DMS53 treated with DMSO at 0.1 percent for 48 hours (cell line): ENCODE measurements at regions not wholly inside any gene's neighbourhood (a gene's known extent, or its start where the extent isn't known, plus 50 kb on each side); places are given as distances from the start of the nearest gene placed in this dataset.

Experiments
- DNase-seq: peaks from one replicate; lab custom pipeline; 2025; ENCODE audit not compliant: unreplicated experiment; lab: John Stamatoyannopoulos, UW

- no peak for DNase-seq
These were observed 243.1 kb upstream of the ADARB2 start for GRCh38 chr10:1980459-1980858.

DNA sequence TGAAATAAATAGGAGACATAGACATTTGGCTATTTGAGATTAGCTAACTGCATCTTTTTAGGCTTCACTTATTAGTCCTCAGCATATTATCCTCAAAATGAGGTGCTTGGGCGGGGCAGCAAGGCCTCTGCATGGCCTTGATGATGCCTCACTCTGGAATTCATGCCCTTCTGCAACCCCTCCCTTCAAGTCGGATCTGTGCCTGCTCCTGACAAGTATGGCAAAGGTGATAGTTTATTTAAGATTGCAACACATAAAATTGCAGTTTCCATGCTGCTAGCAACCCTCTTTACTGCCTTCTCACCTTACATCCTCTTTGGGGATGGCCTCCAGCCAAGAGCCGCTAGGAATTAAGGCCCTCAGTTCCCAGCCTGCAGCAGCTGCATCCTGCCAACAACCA is 241.3 kb upstream of the ADARB2 start:
- no peak for DNase-seq

DNA sequence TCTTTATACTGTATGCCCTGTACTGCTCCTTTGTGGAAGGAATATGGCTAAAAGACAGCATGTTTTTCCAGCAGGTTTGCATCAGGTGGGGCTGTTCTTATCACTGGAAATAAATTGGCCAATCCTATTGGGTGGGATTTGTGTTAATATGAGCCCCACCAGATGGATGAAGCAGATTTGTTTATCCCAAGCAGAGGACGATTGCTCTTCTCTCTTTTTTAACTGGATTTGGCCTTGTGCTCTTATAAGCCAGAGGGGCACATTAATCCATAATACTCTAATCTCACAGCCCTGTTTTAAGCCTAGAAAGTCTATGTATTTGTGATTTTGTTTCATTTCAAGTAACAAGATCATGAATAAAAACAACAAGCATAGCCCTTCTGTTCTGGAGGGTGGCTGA is 240.1 kb upstream of the ADARB2 start:
- DNase-seq = no peak

GRCh38 chr10:1972406-1972805 is 235.1 kb upstream of the ADARB2 start:
- no peak for DNase-seq

DNA sequence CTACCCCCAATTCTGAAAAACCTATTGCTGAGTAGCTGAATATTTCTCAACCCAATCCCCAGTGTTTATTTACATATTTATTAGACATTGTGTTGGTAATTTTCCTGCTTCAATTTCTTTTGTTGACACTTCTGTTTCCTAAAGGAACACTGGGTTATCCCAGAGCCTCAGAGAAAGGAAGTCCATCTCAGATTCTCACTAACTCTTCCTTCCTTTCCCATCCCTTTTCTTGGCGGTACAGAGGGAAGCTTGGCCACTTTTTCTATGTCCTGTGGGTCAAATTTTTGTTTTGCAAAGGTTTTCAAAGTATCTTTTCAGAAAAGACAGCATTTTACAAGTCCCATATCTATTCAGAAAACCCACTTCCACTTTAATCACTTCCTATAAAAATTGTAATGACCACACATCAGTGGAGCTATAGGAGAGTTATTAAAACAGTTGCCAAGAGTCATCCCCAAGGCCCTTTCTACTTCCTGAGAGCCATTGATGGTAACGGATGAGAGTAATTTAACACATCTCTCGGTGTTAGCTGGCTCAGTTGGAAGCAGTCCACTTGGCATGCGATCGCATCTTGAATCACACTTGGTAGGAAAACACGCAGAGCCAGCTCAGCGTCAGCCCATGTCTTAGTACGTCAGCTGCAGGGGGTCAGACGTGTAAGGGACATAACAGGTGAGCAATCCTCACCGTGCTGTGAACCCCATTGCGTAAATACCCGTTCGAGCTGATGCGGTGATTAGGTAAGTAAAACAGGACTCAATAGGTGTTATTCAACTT is 231.1 kb upstream of the ADARB2 start:
- DNase-seq = no peak

DNA sequence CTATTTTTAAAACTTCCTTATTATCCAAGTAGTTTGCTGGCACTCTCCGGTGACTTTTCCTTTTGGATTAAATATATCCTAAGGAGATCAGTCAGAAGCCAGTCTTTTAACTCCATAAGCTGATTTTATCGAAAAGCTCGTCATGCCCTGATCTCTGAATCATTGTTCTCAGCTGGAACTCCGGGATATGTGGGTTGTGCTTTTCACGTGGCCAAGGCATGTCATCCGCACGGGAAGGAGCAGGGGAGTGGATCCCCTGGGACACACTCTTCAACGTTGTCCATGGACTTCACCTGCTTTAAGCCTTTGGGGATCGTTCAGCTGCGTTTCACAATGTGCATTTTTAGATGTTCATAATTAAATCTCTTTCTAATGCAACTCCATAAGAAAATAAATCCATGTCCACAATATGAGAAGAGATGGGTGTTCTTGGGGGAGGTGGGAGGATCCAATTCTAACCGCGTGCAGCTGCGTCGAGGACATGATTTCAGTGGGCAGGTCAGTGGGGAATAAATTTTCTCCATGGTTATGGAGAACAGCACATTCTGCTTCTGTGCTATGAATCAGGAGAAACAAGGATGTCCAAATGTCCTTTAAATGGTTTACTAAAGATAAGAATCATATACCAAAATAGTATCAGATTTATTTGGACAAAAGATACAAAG is 229.5 kb upstream of the ADARB2 start:
- DNase-seq = no peak

DNA sequence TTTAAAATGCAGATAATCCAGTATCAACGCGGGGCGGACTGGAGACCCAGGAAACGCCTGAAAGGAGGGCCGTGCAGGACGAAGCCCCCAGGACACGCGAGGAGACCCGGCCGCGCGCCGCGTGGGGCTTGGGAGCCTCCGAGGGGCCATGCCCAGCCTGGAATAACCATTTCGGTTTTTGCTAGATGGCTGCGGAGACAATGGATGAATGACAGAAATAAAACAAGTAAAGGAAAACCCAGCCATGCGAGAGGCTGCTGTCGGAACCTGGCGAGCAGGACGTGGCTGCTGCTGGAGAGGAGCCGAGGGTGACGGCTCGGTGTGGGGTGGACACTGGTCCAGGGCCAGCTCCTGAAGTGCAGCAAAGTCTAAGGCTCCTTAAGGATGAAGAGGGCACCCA is 227.2 kb upstream of the ADARB2 start:
- no peak for DNase-seq

DNA sequence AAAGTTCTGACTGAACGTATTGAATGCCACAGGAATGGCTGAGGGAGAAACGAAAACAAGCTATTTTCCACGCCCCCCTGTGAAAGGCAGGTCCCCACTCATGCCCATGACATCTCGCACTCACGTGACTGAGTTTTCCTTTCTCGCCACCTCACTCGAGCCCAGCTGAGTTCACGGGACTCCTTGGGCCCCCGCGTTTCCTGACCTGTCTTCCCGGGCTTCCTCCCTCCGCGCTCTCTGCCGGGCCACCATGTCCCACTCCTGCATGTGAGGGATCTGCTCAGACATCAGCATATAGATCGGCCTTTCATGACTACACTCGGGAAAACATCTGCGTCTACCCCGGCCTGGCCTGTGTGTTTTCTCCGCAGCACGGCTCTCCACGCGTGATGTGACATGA is 226.0 kb upstream of the ADARB2 start:
- DNase-seq = no peak

- no peak for DNase-seq
These were observed 224.7 kb upstream of the ADARB2 start for GRCh38 chr10:1961989-1962388.

DNA sequence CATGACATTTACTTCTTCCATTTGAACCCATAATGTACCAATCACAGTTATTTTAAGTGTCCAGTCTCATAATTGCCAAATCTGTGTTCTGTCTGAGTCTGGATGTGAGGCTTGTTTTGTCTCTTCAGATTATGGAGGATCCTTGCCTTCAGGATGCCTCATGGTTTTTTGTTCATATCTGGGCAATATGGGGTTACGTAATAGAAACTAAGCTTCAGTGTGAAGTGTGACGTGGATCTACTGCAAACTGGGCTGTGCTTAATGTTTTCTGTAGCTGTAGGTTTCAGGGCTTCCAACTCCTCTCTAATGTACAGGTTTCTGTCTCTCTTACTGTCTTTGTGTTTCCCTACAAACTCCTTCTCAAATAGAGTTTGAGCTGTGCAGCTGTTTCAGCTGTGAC is 223.7 kb upstream of the ADARB2 start:
- no peak for DNase-seq

DNA sequence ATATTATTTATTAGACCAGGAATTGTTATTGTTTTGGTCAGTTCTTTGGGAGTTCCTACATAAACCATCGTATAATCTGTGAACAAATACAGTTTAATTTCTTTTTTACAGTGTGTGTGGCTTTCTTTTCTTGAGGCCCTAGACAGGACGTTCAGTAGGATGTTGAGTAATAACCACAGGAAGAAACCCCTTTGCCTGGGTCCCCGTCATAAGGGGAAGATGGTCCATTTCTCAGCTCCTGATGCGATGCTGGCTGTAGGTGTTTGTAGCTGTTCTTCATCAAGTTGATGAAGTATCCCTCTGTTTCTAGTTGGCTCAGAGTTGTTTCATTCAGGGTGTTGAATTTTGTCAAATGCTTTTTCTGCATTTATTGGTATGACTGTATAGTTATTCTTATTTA is 219.7 kb upstream of the ADARB2 start:
- DNase-seq = no peak

DNA sequence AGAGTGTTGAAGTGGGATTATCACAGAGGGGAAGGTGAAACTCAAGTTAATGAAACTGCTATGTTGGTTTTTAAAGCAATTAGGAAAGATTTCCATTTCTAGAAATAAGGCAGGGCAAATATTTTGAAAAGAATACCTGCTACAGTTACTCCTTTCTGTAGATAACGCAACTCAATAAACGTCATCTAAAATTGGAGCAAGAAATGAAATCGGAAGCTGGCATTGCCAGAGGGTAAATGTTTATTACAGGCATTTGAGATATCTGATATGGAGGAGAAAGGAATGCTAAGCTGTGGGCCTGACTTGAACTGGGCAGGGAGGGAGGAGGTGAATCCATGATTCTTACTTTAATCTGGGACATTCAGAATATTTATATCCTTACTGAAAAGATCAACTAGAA is 217.0 kb upstream of the ADARB2 start:
- DNase-seq = no peak

- DNase-seq = no peak
These were observed 215.1 kb upstream of the ADARB2 start for GRCh38 chr10:1952126-1953095.

GRCh38 chr10:1950803-1951495 is 213.6 kb upstream of the ADARB2 start:
- DNase-seq = no peak

GRCh38 chr10:1947464-1948003 is 210.2 kb upstream of the ADARB2 start:
- no peak for DNase-seq

DNA sequence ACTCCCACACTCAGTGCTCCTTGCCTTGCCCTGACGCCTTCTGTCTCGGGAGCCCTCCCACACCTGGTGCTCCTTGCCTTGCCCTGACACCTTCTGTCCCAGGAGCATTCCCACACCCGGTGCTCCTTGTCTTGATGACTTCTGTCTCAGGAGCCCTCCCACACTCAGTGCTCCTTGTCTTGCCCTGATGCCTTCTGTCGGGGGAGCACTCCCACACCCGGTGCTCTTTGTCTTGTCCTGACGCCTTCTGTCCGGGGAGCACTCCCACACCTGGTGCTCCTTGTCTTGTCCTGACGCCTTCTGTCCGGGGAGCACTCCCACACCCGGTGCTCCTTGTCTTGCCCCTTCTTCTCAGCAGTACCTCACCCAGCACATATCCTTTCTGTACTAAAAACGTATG is 207.2 kb upstream of the ADARB2 start:
- DNase-seq = no peak

DNA sequence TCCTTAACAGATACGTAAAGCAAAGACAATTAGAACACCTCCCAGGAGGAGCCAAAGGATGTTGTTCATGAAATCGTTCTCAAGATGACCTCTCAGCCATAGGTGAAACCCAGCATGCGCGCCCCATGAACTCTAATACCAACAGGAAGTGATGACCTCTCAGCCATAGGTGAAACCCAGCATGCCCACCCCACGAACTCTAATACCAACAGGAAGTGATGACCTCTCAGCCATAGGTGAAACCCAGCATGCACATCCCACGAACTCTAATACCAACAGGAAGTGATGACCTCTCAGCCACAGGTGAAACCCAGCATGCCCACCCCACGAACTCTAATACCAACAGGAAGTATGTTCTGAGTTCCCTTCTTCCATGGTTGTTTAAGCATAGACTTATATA is 205.2 kb upstream of the ADARB2 start:
- DNase-seq = no peak

DNA sequence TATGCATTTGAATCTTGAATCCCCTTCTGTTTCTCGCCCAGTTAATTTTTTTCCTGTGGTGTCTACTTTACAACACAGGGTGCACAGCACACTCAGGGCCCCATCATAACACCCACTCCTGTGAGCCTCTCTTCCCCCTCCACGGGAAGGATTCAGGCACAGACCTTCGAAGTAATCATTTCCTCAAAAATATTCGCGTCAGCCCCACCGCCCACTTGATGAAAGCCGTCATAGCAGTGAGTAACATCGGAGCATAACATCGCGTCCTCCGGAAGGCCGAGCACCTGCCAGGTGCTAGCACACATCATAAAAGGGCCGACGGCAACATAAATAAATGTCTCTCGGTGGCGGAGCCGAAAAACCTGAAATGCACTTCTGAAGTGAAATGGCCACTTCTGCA is 201.7 kb upstream of the ADARB2 start:
- no peak for DNase-seq

DNA sequence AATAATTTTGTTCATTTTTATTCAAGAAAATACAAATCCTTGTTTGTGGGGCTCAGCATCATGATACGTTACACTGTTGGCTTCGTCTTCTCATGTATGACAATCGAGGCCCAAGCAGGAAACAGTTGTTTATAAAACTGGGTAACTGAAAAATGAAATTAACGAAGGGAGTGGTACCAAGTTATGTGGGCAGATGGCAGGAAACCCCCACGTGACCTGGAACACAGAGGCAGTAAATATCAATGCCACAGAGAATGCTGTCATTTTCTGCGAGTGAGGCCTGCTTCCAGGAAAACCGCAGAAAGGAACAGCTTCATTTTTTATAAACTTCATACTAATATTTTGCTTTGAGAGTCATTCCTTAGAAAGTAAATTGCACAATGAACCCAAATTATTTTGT is 201.0 kb upstream of the ADARB2 start:
- no peak for DNase-seq

GRCh38 chr10:1935912-1936311 is 198.6 kb upstream of the ADARB2 start:
- no peak for DNase-seq

DNA sequence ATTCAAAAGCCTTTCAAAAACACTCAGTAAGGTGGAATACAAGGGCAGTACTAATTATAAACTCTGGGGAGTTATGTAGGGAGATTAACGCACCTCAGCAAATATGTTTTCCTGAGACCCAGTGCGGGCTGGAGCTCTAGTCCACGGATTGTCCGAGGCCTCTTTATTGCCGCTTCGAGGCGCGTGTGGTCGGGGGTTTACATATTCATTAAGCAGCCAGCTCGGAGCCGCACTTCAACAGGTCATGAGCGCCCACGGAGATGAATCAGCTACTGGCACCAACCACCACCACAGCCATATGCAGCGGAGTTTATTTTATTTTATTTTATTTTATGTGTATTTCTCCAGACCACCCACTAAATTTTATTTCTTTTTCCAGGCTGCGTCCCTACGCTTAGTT is 195.9 kb upstream of the ADARB2 start:
- DNase-seq = no peak
